GM18519 (cell line): ENCODE measurements at regions not wholly inside any gene's neighbourhood (a gene's known extent, or its start where the extent isn't known, plus 50 kb on each side); places are given as distances from the start of the nearest gene placed in this dataset.

Experiments
- ATAC-seq: cut with Tn5 transposase; IDR thresholded peaks from one replicate; pipeline ENCODE4 v1.9.1; 2021; ENCODE audit warnings: mild to moderate bottlenecking, moderate library complexity; ENCODE audit not compliant: unreplicated experiment, low FRiP score

DNA sequence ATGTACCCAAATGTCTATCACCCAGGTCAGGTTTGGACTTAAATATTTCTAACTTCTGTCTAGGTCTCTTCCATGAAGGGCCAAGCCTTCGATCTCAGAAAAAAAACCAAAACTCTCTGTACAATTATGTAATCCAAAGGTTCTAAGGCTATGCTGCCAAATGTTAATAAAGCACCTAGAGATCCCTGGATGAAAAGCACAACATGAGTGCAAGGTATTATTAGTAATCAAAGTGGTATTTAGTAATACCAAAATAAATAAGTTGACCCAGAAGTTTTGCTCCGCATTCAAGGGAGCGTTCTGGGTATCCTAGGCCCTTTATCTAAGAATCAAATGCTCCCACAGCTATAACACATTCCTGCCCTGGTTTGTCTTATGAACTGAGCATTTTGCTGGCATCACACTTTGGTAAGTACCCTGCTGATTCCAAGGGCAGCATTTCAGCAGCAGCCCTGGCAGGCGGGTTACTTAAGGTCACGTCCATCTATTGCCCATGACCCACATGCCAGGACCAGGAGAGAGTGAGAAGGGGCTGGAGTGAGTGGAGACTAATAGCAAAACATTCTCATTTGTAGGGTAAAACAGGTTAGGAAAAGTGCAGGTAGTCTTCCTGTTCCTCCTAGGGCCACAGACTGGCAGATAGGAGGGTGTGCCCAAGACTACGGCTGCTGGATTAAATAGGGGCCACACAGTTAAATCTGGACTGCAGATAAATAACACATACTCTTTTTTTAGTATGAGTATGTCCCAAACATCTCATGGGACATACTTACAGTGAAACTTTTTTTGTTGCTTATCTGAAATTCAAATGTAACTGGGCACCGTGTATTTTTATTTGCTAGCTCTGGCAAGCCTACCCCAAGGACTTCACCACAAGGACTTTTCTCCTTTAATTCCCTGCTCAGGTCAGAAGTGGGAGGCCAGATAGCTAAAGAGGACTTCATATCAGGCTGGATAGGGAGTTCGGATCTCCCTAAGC, 76.0 kb upstream of the SNRK start:
- no peak for ATAC-seq

DNA sequence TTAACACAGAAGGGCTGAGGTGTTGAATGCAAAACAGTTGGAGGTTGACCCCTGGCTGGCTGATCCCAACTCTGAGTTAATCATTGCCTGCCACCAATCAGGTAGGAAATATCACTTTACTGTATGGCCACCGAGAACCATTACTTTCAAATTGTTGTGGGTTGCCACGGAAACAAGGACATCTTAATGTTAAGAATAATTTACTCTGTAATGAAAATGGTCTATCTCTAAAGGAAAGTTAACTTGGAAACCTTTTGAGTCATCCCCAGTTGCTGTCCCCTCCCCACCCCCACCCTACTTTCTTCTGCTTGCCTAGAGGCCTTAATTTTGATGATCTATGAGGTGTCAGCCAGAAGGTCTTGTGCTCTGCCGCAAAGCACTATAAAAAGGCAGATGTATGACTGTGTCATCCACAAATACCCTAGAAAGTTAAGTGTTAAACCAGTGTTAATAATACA, 78.7 kb upstream of the SNRK start:
- ATAC-seq, result no peak

DNA sequence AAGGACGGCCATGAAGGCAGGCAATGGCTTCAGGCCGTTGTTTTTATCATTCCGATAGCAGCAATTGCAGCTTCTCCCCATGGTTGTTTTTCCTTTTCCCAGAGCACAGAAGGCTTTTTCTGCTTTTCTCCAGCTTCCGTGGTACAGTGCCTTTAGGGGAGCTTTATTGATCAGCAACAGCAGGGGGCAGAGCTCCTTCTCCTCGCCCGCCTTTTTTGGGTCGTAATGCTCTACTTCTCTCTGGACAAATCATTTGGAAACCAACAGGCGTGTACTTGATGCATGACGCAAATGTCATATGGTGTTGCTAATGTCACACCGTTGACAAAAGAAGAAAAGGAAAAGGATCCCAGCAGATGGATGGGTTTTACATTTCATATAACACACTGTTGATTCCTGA, 79.7 kb upstream of the SNRK start:
- ATAC-seq, result no peak

DNA sequence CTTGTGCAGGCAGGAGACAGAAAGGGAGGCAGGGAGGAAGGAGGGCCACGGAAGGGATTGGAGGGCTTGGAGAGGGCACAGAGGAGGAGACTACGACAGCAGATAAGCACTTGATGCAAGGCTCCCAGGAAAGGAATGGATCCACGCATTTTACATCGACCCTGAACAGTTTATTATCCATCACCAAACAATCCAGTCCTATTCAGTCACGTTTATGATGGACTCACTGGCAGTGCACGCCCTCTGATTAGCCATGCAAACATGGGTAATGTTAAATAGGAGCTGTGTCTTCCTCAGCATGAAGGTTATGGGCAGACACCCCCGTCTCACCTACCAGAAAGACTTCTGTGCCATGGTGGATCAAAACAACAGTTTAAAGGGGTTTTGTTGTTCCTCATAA, 80.2 kb upstream of the SNRK start:
- ATAC-seq, result no peak

DNA sequence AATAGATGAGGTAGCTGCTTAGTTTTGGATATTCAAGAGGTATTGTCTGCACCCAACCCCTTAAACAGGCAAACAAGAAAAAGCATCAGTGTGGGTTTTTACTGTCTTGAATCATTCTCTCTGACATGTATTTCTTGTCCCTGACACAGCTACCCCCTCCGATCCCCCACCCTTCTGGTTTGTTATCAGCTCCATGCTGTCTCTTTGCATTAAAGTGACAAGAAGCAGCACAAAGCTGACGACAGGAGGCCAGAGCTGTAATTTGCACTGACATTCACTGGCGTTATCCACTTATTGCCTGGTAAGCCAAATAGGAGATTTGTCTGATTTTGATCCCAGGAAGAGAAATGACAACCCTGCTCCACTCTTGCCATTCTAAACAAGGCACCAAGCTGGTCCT, 83.3 kb upstream of the SNRK start:
- no peak for ATAC-seq

DNA sequence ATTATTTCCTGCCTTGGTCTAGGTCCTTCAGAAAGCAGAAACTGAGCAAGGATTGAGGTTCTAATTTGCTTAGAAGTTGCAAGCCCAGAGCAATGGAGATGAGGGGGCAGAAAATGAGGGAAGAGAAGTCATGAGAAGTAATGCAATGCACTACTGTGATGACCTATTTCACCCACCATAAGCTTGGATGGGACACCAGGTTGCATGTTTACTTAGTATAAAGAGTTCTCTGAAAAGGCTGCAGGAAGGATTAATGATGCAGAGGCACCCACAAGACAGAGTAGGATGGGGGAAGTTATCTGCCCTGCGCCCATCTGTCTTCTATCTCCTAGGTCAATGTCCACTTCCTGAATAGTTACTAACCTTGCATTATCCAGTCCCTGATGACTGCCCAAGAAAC, 84.8 kb upstream of the SNRK start:
- no peak for ATAC-seq

DNA sequence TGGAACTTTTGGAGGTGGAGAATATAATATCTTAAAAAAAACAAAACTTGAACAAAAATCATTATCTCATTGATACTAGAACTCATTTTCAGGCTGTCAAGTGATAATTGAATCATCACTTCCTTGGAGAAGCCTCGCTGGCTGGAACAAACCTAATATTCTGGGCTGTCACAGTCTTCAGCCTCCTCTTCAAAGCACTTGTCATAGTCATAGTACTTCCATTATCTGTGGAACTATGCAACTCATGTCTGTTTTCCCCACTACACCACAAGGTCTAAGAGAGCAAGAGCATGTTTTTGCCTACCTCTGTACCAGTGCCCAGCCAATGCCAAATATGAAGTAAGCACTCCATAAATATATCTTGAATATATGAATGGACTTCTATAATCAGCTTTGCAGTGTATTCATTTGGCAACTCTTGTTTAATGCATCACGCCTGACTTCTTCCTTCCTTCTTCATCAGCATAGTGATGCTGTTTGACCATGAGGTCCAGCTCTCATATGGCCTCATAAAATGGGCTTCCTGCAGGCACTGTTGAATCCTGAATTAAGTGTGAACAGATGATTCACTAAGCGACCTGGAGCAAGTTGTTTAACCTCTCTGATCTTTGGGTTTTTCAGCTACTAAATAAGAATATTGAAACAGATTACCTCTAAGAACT, 86.6 kb upstream of the SNRK start:
- ATAC-seq, result no peak

DNA sequence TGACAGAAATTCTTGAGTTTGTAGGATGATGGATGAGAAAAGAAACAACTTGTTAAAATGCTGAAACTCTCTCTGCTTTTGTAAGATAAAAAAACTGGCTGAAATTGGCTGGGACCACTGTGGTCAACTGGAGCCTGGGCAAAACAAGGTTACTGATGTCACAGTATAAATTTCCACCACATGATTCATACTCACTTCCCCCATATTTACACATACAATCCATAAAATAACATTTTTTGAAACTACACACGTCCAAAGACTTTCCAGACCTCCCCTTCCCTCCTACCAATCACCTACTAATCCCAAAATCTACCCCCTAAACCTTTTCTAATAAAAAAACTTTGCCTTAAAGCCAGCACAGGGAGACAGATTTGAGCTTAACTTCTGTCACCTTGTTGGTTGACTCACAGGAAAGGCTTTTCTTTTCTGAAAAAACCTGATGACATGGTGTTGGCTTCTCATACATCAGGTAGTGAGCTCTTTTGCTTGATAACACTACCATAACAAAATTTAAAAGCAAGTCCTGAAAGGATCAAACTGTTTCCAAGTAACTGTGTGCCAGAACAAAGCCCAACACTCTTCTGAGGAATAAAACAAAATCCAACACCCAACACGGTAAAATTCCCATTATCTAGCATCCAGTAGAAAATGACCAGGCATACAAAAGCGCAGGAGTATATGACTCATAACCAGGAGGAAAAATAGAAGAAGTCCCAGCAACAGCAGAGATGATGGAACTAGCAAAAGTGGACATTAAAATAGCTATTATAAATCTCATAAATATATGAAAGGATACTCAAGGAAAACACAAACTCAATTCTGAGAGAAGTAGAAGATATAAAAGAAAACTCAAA, 87.3 kb upstream of the SNRK start:
- no peak for ATAC-seq

DNA sequence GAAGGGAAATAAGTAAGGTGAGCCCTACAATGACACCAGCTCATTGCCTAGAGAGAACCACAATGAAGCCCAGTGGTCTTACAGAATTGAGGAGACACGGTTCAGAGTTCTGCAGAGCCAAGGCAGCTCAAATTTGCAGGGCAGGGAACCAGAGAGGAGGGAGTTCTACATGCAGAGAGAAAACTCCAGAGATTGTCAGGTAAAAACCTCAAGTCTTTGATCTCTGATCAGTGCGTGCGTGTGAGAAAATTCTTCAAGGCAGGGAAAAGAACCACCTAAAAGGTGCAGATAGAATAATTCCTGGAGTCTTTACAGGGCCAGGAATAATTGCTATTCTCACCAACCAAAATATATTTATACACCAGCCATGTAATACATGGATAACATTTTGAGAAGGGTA, 88.0 kb upstream of the SNRK start:
- no peak for ATAC-seq

DNA sequence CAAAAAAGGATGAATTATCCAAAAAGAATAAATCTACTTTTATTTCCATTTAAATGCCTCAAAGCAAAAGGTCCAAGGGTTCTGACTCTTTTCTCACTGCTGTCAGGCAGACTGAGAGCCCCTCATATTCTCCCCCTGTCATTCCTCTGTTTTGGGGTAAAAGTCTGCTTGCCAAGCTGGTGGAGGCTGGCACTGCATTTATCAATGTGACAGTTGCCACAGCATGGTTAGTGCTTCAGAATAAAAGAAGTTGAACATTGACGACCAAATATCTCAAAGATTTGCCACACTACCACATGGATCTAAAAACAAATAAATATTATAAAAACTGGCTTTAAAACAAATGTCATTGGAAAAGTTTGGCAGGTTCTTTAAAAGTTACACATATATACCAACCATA, 89.2 kb upstream of the SNRK start:
- no peak for ATAC-seq

DNA sequence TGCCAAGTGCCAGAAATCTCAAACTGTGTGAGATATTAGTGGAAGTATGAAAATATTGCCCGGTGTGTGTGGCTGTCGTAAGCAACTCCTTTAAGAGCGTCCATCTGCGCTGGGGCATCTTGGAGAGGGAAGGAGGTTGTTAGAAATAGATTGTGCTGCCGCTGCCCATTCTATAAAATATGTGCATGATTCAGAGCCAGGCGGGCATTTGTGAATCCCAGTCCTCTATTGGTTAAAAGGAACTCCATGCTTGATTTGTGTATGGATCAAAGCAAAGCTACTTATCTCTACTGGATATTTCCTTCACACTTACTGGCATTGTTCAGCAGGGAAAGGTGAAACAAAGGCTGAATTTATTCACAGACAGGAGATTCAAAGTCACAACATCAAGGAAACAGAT, 89.6 kb upstream of the SNRK start:
- ATAC-seq, result no peak

DNA sequence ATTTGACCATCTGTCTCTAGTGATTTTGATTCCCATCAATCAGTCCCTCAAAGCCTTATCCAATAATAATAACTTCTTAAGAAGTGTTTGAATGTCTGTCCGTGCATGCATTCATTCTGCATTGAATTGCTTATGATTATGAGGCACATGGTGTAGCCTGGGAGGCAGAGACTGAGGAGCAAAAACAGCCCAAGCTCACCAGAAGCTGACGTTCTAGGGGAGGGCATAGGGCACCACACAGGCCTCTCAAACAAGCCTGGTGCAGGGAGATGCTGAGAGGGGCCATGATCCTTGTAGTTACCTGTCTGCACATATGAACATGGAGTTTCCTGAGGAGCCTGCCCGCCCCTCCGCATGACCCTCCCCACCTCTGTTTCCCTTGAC, 89.2 kb upstream of the POMGNT2 start:
- no peak for ATAC-seq

DNA sequence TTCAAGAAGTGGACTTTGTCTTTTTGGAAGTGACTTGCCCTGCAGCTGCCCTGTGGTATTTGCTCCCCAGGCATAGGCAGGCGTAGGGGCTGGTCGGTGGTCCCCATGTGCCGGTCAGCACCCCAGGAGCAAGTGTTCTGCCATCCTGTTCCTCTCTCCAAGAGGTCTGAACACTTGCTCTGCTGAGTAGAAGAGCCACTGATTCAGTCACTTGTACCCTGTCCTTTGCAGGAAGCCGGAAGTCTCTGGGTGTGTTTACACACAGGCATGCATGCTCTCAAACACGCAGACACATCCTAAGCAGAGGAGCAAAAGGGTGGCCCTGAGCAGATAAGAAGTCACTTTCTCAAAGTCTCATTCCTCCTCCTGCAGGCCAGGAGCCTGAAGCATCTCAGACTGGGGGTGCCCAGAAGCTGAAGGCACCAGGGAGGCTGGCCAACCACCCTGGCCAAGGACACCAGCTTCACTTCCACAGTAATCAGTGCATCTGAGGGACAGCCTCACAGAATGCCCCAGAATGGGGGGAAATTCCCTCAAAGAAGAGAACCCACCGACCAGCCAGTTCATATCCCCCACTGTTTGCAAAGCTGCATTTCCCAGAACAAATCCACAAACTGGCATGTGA, 88.7 kb upstream of the POMGNT2 start:
- no peak for ATAC-seq

DNA sequence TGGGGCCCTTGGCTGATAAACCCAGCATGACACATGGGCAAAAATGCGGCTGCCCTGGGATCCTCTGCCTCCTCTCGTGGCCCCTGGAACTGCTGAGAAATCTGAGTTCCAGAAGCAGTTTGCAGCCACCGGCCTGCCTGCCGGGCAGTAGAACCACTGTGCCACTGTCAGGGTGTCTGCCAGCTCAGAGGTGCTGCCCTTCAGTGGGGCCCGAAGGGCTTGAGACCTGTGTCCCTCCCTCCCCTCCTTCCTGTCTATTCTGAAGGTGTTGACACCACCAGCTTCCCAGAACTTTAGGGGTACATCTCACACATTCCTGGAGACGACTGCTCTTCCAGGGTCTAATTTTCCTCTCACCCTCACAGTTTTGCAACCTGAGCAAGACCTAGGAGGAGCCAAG, 88.2 kb upstream of the POMGNT2 start:
- no peak for ATAC-seq

DNA sequence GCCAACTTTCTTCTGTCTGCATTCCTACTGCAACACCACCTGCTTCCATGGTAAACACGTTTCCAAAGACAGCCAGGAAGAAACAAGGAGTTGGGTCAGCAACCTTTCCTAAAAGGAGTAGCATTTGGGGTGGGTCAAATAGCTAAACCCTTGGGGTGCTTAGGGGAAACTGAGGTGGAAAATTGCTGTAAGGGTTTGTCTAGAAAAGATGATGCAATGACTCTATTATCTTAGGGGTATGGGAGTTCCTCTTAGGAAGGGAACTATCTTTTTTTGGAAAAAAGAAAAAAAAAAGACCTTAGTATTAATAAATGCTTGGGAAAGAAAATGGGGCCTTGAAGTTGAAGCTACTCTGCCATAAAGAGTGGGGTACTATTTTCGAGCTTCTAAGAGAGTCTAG, 86.1 kb upstream of the POMGNT2 start:
- ATAC-seq, result no peak

DNA sequence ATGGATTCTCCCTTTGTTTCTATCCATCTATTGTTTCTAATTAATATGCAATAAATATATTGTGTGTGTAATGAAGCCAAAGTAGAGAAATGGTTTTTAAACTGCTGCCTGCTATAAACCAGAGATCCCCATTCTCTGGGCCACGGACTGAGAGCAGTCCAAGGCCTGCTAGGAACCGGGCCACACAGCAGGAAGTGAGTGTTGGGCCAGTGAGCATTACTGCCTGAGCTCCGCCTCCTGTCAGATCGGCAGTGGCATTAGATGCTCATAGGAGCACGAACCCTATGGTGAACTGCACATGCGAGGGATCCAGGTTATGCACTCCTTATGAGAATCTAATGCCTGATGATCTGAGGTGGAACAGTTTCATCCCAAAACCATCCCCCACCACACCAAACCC, 85.2 kb upstream of the POMGNT2 start:
- no peak for ATAC-seq

DNA sequence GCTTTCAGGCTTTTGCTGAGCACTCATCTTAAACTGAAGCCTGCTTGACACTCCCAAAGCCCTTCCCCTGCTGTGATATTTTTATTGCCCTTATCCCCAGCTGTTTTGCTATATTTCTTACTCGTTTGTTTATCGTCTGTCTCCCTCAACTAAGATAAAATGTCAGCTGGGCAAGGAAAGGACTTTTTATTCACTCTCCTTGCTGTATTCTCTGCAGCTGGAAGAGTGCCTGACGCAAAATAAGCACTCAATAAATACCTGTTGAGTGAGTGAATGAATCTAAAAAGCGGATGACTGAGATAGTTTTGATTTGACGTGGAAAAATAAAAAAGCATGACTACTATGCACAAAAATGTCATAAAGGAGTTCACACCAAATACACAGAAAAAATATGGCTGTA, 84.8 kb upstream of the POMGNT2 start:
- no peak for ATAC-seq

DNA sequence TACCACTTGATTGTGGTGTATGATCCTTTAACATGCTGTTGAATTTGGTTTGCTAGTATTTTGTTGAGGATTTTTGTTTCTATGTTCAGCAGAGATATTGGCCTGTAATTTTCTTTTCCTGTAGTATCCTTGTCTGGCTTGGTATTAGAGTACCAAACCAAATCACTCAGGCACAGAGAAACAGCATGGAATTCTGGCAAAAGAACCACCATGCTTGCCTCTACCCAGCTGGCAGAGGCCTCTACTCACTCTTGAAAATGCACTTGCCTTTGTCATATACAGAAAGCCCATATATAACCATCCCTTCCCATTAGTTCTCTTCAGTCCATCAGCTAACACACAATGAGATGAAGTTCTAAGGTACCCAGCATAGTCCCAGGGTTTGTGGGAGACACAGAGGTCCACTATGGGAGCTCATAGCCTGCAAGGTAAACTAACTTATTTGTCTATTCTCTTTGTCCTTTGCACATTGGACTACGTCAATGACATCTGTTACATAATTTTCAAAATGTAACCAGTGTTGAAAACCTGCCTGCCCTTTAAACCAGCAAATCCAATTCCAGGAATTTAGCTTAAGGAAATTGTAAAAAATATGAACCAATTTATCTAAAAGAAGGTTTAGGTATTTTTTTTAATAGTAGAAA, 82.1 kb upstream of the POMGNT2 start:
- no peak for ATAC-seq

DNA sequence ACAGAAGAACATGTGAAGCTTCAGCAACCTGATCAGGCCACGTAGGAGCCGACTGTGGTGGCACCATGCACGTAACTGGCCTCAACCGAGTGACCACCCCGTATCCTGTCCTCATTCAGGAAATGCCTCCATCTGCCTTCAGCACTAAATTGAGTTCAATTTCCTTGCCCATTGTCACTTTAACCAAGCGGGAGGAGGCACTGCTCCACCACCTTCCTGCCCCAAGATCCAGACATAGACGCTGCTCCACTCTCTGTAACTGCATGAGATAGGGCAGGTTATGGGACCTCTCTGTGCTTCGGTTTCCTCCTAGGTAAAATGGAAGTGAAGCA, 80.1 kb upstream of the POMGNT2 start:
- no peak for ATAC-seq

DNA sequence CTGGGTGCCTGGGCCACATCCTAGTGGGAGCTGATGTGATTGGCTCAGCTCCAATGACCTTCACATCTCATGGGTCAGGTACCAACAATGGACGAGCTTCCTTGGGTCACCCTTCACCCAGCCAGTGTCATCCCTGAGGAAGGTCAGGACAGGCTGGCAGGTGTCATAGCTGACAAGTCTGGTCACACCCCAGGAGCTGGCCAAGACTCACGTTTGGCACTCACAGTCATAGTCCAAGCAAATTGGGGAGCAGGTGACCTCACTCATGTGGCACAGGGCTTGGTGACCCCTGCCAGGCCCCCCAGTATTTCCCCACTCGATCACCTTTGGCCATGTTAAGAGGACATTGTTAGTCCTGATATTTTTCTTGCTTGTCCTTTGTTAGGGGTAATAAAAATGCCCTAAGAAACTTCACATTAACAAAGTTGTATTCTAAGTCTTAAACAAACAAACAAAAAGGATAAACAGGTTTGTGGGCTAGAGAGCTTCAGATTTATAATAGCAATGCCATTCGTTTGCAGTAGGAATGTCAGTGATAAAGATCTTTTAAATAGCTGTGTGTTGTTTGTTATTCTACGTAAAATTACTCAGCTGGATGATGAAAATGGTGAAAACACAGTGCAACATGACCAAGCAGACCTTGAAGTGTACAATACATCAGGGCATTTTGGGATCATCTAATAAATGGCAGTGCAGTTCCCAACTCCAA, 79.5 kb upstream of the POMGNT2 start:
- ATAC-seq, result no peak
